ENCODE measurements at regions not wholly inside any gene's neighbourhood (a gene's known extent, or its start where the extent isn't known, plus 50 kb on each side); places are given as distances from the start of the nearest gene placed in this dataset.

GRCh38 chrX:110410603-110411002 is 52.0 kb downstream of the RTL9 start:
- TF ChIP-seq CTCF (IDR thresholded peaks at IDR 0.05 in 4 of 5, conservative IDR thresholded peaks at IDR 0.05 in 1 of 5) (no peak), POLR2A (IDR thresholded peaks at IDR 0.05) (no peak)
